GM19099 (cell line): ENCODE measurements at regions not wholly inside any gene's neighbourhood (a gene's known extent, or its start where the extent isn't known, plus 50 kb on each side); places are given as distances from the start of the nearest gene placed in this dataset.

ENCODE experiments used
- POLR2A ChIP-seq: IDR thresholded peaks from 3 replicates; pipeline ENCODE4 v1.6.1; 2011; ENCODE audit warnings: low read depth; ENCODE audit not compliant: insufficient read length; ENCODE audit errors: extremely low read depth

GRCh38 chr20:50388733-50389437 lies 121.3 kb upstream of the PTPN1 start:
- no peak for TF ChIP-seq POLR2A

GRCh38 chr20:50389438-50389807 lies 120.8 kb upstream of the PTPN1 start:
- no peak for TF ChIP-seq POLR2A

GRCh38 chr20:50389808-50390684 lies 120.1 kb upstream of the PTPN1 start:
- no peak for TF ChIP-seq POLR2A

- no peak for TF ChIP-seq POLR2A
These were observed 119.3 kb upstream of the PTPN1 start for GRCh38 chr20:50390685-50391443.

- no peak for TF ChIP-seq POLR2A
These were observed 118.6 kb upstream of the PTPN1 start for GRCh38 chr20:50391444-50392137.

- no peak for TF ChIP-seq POLR2A
These were observed 117.9 kb upstream of the PTPN1 start for GRCh38 chr20:50392138-50392866.

GRCh38 chr20:50393242-50393641 lies 116.9 kb upstream of the PTPN1 start:
- TF ChIP-seq POLR2A = no peak

GRCh38 chr20:50393990-50394561 lies 116.1 kb upstream of the PTPN1 start:
- TF ChIP-seq POLR2A = no peak

- TF ChIP-seq POLR2A = no peak
These were observed 115.6 kb upstream of the PTPN1 start for GRCh38 chr20:50394569-50394968.

GRCh38 chr20:50395251-50395729 lies 114.9 kb upstream of the PTPN1 start:
- no peak for TF ChIP-seq POLR2A

- no peak for TF ChIP-seq POLR2A
These were observed 114.2 kb upstream of the PTPN1 start for GRCh38 chr20:50395914-50396488.

- no peak for TF ChIP-seq POLR2A
These were observed 113.6 kb upstream of the PTPN1 start for GRCh38 chr20:50396623-50397022.

- TF ChIP-seq POLR2A = no peak
These were observed 113.1 kb upstream of the PTPN1 start for GRCh38 chr20:50397058-50397457.
